ENCODE measurements at regions not wholly inside any gene's neighbourhood (a gene's known extent, or its start where the extent isn't known, plus 50 kb on each side); places are given as distances from the start of the nearest gene placed in this dataset.
"Not testable (repeated sequence)": the region's sequence is repeated elsewhere in the genome, so short reads cannot be mapped to it uniquely, and the experiment has no call there.

DNA sequence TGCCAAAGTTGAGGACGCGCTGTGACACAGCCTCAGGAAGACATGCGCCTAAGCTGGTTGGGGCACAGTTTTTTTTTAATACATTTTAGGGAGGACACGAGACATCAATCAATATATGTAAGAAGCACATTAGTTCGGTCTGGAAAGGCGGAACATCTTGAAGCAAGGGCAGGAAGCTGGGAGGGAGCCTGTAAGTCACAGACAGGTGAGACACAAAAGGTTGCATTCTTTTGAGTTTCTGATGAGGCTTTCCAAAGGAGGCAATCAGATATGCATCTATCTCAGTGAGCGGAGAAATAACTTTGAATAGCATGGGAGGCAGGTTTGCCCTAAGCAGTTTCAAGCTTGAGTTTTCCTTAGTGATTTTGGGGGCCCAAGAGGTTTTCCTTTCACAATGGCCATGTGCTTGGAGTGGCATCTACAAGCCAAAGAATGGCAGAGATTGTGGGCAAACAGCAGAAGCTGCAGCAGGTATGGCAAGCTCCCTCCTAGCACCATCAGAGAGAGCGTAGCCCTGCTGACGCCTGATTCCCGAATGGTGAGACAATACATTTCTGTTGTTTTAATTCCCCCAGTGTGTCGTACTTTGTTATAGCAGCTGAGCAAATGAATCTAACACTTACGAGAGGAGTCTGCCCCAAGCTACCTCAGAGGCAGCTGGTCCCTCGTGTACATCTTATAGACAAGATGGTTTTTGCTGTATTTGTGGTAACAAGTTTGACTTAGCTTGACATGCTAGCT, 99.5 kb upstream of the TMTC4 start:
- peak; percentile 5 for DNase-seq (ENCODE audit: low spot score)

DNA sequence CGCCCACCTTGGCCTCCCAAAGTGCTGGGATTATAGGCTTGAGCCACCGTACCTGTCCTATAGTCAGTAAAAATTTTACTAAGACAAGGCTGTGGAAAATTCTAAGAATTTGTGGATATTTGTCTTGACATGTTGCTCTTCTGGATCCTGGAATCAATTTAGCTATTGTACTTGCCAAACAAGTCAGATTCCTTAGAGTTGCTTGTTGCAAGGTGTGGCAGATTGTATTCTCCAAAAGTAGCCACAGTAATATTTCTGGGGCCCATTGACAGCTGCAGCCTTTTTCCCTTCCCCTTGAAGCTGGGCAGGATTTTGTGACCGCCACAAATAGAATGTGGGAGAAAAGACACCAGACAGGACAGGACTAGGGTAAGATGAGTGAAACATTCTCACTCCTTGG, 98.8 kb upstream of the TMTC4 start:
- DNase-seq (ENCODE audit: low spot score), result peak; percentile 21

DNA sequence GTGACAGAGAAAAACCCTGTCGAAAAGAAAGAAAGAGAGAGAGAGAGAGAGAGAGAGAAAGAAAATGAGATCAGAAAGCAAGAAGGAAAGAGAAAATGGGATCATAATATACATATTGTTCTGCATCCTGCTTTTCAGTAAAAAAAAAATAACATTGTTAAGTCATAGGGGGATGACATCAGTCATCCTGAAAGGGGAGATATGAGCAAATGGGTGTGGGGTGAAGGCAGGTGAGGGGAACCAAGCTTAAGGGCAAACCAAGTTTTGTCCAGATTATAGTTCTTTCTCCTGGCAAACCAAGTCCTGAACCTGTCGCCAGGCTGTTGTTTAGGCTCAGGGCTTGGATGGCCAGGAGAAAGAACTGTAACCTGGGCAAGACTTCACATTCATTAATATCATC, 92.6 kb upstream of the TMTC4 start:
- no peak for DNase-seq (ENCODE audit: low spot score)

DNA sequence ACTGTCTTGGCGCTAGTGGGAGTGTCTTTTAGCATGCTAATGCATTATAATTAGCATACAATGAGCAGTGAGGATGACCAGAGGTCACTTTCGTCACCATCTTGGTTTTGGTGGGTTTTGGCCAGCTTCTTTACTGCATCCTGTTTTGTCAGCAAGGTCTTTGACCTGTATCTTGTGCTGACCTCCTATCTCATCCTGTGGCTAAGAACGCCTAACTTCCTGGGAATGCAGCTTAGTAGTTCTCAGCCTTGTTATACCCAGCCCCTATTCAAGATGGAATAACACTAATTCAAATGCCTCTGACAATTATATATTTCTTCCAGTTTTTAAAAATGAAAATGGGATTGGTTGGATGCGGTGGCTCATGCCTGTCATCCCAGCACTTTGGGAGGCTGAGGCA, 92.0 kb upstream of the TMTC4 start:
- not testable (repeated sequence) for DNase-seq (ENCODE audit: low spot score)

DNA sequence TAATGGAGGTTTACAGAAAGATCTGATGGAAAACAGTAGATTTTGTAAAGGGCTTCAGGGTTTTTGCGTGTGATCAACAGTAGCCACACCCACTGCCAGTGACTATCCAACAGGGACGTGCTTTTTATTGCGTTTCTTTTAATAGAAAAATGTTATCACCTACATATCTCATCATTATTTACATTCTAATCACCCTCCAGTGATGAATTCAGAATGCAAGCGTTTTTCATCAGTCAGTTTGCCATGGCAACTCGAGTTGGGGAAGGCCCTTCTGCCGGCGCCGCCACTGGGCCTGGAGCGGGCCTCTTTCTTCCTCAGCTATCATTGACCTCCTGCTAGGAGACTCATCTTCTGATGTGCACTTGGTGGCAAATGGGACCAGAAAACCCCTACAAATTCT, 90.3 kb upstream of the TMTC4 start:
- DNase-seq (ENCODE audit: low spot score), result no peak

DNA sequence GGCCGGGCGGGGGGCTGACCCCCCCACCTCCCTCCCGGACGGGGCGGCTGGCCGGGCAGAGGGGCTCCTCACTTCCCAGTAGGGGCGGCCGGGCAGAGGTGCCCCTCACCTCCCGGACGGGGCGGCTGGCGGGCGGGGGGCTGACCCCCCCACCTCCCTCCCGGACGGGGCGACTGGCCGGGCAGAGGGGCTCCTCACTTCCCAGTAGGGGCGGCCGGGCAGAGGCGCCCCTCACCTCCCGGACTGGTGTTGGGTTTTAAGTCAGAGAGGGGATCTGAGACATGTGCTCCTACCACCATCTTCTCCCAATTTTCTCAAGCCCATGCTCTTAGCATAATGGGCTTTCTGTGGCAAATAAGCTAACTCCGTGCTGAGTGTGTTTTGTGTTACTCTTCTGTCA, 87.5 kb upstream of the TMTC4 start:
- DNase-seq (ENCODE audit: low spot score), result not testable (repeated sequence)

DNA sequence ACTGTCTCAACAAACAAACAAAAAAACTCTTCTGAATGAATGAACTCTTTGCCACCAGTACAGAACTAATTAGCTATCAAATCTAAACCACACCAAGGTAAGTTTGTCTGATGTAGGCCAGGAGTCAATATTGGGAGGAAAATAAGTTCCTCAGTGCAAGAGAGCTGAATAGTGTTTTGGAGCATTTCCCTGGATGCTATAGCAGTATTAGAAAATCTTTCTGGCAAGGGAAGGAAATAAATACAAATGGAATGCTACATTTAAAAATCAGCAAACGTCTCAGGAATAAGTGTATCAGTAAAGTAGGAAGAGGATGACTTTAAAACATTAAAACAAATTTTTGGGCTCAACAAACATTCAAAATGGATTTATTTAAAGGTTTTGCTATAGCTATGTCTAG, 81.3 kb upstream of the TMTC4 start:
- DNase-seq (ENCODE audit: low spot score), result no peak

DNA sequence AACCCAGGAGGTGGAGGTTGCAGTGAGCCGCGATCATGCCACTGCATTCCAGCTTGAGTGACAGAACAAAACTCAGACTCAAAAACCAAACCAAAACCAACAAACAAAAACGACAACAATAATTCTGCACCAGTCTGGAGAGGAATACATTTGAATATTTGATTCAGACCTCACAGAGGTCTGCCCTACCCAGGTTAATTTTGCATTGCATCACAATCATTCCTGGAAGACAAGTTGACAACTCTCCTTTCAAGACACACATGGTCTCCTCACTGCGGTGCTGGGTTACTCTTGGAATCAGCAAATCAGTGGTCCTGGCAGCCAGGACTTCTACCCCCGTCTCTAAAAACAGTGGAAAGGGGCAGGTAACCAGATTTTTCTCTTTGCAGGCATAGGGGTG, 79.9 kb upstream of the TMTC4 start:
- DNase-seq (ENCODE audit: low spot score), result no peak

DNA sequence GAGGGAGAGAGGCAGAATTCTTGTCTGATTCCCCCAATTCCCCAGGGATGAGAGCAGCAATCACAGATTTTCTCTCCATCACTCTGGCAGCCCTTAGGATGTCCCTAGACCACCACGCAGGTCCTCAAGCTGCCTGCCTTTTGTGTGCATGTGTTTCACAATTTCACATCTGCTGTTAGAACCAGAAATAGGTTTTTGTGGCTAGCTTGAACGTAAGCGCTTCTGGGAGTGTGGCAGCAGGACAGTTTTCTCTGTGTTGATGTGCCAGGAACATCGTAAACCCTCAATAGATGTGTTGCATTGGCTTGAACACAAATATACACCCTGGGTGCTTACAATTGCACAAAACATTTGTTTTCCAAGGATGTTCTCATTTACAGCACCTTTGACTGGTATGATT, 78.8 kb upstream of the TMTC4 start:
- no peak for DNase-seq (ENCODE audit: low spot score)

DNA sequence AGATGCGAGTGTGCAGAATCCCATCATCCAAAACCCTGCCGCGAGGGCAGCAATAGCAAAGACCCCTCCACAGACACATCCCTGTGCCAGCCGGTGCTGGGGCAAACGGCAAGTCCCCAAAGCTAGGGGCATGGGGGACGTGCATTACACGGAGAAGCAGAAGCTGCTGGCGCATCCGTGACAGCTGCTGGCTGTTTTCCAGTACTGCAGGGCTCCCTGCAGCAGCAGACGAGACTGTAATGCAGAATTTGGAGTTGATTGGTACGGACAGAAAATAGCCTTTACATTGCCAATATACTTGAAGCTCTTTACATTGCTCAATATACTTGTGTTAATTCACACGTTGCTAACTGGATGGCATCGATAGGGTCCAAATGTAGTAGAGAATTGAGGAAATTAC, 77.2 kb upstream of the TMTC4 start:
- DNase-seq (ENCODE audit: low spot score), result no peak

DNA sequence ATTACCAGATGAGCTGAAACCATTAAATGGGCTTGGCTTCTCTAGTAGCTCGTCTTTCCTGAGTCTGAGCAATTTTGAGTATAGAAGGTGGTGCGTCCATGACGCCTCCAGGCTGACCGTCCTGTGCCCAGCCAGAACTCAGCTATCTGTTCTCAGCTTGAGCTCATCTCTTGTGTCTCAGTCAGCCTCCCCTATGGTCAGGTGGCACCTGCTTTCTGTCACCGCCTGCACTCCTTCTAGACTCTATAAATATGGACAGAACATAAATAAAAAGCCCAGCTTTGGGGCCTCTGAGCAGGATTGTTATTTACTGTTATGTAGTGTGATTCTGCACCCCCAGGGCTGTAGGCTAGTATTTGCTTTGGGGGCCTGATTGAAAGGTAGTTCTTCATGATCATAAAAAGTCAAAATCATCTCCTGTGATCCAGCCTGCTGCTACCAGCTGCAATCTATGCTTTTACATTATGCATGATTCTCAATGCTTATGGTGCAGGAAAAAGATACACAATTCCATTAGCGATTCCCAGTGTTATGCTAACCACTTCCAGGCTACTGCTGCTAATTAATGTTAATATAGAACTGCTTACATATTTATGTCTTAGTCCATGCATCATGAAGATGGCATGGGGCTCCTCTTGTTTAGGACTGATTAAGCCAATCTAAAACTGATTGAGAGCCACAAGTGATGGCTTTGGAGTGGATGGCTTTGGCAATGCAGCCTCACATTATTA, 72.5 kb upstream of the TMTC4 start:
- DNase-seq (ENCODE audit: low spot score), result no peak

DNA sequence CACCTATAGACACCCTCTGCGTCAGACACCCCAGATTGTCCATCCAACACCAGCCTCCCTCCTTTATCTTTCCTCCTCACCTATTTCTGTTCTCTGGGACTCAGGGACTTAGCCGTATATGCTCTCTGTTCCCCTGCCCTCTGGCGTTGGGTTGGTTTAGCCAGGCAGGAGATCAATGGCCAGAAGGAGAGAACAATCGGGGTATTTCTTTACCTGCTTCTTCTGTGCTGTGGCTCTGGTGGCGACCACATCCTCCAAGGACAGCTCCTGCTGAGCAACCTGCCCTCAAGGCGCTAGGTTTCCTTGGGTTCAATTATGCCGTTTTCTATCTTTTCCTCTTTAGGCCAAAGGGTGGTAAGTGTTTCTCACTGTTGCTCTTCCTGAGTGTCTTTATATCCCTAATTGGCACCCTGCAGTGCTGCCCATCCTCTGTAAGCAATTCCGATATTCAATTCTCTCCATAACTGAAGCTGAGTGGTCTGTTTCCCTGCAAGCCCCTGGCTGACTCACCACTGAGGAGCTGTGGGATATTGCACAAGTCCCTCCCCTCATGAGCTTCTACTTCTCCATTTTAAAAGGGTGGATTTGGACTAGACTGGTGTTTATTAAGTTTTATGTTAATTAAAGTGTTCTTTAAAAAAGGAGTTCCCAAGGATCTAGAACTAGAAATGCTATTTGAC, 63.7 kb upstream of the TMTC4 start:
- no peak for DNase-seq (ENCODE audit: low spot score)

DNA sequence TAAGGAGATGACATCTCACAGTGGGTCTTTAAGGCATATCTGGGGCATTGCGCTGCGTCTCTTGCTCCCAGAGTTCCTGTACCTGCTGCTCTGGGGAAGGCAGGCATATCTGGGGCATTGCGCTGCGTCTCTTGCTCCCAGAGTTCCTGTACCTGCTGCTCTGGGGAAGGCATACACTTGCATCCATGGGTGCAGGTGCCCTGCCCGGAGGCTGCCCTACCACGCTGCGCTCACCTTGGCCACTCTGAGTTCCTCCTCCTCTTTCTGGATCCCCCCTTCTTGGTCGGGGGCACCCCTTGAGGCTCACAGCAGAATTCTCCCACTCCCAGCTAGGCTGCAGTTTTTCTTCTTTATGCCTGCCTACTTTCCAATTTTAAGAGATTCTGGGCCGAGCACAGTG, 60.9 kb upstream of the TMTC4 start:
- DNase-seq (ENCODE audit: low spot score), result no peak

DNA sequence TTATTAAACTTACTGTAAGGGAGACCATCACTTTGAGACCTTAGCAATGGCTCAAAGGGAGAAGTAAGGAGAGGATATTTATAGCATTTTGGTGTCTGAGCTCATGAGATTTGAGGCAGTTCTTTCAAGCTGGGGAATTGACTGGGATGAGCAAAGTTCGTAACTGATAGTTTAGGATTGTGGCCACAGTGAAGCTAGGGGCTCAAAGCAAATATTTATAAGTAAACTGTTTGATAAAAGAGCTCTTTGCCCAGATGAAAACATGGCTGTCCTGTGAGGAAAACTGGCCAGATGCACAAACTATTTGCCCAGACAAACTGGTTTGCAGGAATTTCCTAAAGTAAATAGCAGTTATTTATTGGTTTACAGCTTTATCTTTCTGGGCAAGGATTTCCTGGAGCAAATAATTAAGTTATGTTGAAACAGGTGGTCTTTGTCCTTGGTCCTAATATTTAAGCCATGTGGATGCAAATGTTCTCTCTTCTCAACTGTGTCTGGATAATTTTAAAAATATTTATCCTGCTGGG, 59.7 kb upstream of the TMTC4 start:
- DNase-seq (ENCODE audit: low spot score), result no peak

DNA sequence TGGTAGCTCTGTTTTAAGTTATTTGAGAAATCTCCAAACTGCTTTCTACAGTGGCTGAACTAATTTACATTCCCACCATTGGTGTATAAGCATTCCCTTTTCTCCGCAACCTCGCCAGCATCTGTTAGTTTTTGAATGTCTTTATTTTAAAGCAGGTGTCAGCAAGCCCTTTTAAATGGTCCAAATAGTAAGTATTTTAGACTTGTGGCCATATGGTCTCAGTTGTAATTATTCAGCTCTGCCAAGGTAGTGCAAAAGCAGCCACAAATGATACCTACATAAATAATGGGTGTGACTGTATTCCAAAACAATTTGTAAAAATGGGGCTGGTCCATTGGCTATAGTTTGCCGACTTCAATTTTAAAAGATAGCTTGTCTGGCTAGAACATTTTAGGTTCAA, 58.7 kb upstream of the TMTC4 start:
- DNase-seq (ENCODE audit: low spot score), result no peak

DNA sequence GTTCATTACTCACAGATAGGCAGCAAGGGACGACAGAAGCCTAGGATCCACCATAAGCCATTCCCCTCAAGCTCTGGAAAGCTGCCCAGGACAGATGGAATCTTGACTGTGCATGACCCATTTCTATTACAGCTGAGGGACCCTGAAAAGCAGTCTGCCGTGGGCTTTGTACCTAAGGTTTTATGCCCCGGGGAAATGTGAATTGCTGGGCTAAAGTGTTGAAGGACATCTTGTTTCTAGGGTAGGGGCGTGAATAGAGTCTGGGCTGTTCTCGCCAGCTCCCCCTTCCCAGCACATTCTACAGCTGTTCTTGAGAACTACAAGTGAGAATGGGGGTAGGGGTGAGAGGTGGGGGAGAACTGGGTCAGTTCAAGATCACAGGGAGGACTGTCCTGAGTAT, 53.6 kb upstream of the TMTC4 start:
- DNase-seq (ENCODE audit: low spot score), result no peak

DNA sequence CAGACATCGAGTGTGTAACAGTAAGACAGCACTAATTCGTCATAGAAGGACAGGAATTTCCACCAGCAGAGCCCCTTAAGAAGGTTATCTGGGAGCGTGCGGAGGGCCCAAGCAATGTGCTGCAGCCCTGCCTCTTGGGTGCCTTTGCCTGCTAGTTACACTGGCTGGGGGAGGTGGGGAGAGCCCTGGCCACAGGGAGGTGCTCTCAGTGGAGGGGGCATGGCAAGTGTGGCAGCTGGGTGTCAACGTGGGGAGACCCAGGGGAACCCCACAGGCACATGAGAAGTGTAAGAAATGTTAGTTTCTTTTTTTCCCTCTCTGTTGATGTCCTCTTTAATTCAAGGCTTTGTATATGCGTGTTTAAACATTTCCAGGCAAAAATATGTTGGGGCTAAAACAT, 50.9 kb upstream of the TMTC4 start:
- DNase-seq (ENCODE audit: low spot score), result no peak

DNA sequence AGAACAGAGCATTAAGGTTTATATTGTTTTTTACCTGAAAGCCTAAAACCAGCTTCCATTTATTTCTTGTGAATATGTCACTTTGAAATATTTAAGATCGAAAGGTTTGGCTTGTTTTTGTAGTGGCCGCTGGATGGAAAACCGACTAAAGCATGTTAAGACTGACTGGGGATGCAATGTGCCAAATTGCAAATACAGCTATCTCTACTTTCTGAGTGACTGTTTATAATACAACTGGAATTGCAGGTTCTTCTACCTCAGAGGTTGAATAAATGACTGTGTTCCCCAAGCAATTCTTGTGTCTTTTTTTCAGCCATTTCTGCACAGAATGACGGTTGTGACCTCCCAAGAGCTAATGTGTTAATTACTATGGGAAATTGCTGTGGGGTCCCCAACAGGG, 50.0 kb upstream of the TMTC4 start:
- DNase-seq (ENCODE audit: low spot score), result no peak

All from umbilical cord (tissue), 1 donor.